ENCODE measurements at regions not wholly inside any gene's neighbourhood (a gene's known extent, or its start where the extent isn't known, plus 50 kb on each side); places are given as distances from the start of the nearest gene placed in this dataset.
"Not testable (repeated sequence)": the region's sequence is repeated elsewhere in the genome, so short reads cannot be mapped to it uniquely, and the experiment has no call there.

GRCh38 chr11:112694245-112694644, 267.0 kb upstream of the NCAM1 start:
- DNase-seq (ENCODE audit: low read depth): peak; percentile 42

- DNase-seq (ENCODE audit: low read depth): peak; percentile 66
These were observed 266.4 kb upstream of the NCAM1 start for GRCh38 chr11:112694813-112695212.

- DNase-seq (ENCODE audit: low read depth): no peak
These were observed 263.6 kb upstream of the NCAM1 start for GRCh38 chr11:112697391-112698178.

GRCh38 chr11:112705148-112705547, 256.1 kb upstream of the NCAM1 start:
- DNase-seq (ENCODE audit: low read depth): no peak

GRCh38 chr11:112706863-112707262, 254.4 kb upstream of the NCAM1 start:
- DNase-seq (ENCODE audit: low read depth): no peak

- DNase-seq (ENCODE audit: low read depth): not testable (repeated sequence)
These were observed 246.9 kb upstream of the NCAM1 start for GRCh38 chr11:112714340-112714739.

- no peak for DNase-seq (ENCODE audit: low read depth)
These were observed 246.2 kb upstream of the NCAM1 start for GRCh38 chr11:112715056-112715455.

- no peak for DNase-seq (ENCODE audit: low read depth)
These were observed 242.7 kb upstream of the NCAM1 start for GRCh38 chr11:112718483-112718882.

- DNase-seq (ENCODE audit: low read depth): peak; percentile 61
These were observed 241.3 kb upstream of the NCAM1 start for GRCh38 chr11:112719736-112720525.

- no peak for DNase-seq (ENCODE audit: low read depth)
These were observed 239.1 kb upstream of the NCAM1 start for GRCh38 chr11:112722148-112722547.

- no peak for DNase-seq (ENCODE audit: low read depth)
These were observed 238.3 kb upstream of the NCAM1 start for GRCh38 chr11:112722876-112723275.

GRCh38 chr11:112723676-112724495, 237.3 kb upstream of the NCAM1 start:
- DNase-seq (ENCODE audit: low read depth): no peak

GRCh38 chr11:112724496-112724790, 236.8 kb upstream of the NCAM1 start:
- DNase-seq (ENCODE audit: low read depth): no peak

GRCh38 chr11:112725636-112726035, 235.6 kb upstream of the NCAM1 start:
- DNase-seq (ENCODE audit: low read depth): no peak

GRCh38 chr11:112727341-112727841, 233.8 kb upstream of the NCAM1 start:
- no peak for DNase-seq (ENCODE audit: low read depth)

- DNase-seq (ENCODE audit: low read depth): no peak
These were observed 232.9 kb upstream of the NCAM1 start for GRCh38 chr11:112728288-112728687.

- no peak for DNase-seq (ENCODE audit: low read depth)
These were observed 232.5 kb upstream of the NCAM1 start for GRCh38 chr11:112728716-112729115.

- DNase-seq (ENCODE audit: low read depth): no peak
These were observed 230.6 kb upstream of the NCAM1 start for GRCh38 chr11:112730591-112730990.

- no peak for DNase-seq (ENCODE audit: low read depth)
These were observed 229.7 kb upstream of the NCAM1 start for GRCh38 chr11:112731538-112731937.

GRCh38 chr11:112732031-112732430, 229.2 kb upstream of the NCAM1 start:
- no peak for DNase-seq (ENCODE audit: low read depth)

- DNase-seq (ENCODE audit: low read depth): peak; percentile 55
These were observed 227.0 kb upstream of the NCAM1 start for GRCh38 chr11:112734207-112734606.

GRCh38 chr11:112735470-112735869, 225.8 kb upstream of the NCAM1 start:
- DNase-seq (ENCODE audit: low read depth): no peak

All from HT1080 (cell line).